ENCODE measurements at regions not wholly inside any gene's neighbourhood (a gene's known extent, or its start where the extent isn't known, plus 50 kb on each side); places are given as distances from the start of the nearest gene placed in this dataset.

DNA sequence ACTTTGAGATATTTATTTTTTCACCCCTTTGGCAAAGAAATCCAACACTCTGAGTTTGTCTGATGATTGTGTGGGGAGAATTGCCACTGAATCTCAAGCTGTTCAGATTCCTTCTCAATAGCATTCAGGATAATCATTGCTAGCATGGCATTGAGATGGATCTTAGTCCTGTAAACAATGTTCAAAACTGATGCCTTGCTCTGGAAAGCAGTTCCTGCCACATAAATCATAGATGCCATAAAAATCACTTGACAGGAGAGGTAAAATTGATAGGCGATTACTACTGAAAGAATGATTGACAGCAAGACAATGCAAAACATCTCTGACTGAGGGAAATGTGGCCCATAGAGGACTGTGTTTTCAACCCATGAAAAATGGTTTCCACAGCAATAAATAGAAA, 915.6 kb downstream of the TRHDE start:
- TF ChIP-seq, protein P1, sequence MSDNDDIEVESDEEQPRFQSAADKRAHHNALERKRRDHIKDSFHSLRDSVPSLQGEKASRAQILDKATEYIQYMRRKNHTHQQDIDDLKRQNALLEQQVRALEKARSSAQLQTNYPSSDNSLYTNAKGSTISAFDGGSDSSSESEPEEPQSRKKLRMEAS (IDR thresholded peaks at IDR 0.05): no peak
- TF ChIP-seq HNF4A (conservative IDR thresholded peaks at IDR 0.05): no peak

DNA sequence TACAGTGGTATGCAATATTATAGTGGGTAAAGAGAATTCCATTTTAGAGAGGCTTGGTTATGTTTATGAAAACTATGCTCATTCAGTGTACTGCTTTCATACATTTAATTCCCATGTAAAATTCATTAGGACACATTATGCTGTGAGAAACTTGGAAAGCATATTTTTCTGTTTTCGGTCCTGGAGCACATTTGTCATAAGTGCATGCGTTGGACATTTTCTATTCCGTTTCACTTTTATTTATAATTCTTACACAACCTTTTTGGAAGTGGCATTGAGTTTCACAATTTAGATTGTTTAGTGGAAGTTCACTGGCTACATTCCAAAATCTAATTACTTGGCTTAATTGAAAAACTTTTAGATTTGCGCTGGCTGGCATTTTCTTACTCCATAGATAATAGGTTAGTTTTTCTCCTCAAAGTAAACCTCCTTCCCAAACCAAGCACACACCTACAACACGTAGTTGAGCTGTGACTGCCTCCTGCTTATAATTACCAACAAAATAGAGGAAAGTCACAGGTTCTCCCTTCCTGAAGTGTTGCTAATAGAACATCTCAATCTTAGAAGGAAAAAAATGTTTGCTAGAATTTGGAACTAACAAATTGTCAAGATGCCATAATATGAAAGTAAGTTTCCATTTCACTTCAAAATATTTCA, 938.5 kb downstream of the TRHDE start:
- Histone ChIP-seq H3K9ac (ENCODE audit: low read depth in 1 of 2, low read length in 2 of 2) (peak overlapping the region in 1 of 2 donors; percentile 48), H3K27me3 (ENCODE audit: control insufficient read depth in 4 of 4, insufficient read depth in 4 of 4, low read length in 3 of 4) (no peaks in the 10 kb centered on the region), H3K4me3 (ENCODE audit: low read depth in 1 of 3, low read length in 3 of 3) (peak overlapping the region; percentile 47 to 57 (median 49)), H3K36me3 (ENCODE audit: control insufficient read depth in 4 of 4, insufficient read depth in 3 of 4, low read depth in 1 of 4, low read length in 3 of 4) (no peaks in the 10 kb centered on the region), H3K27ac (ENCODE audit: low read depth in 1 of 2, low read length in 2 of 2) (peak overlapping the region; percentile 6 to 20), H3K4me1 (ENCODE audit: control insufficient read depth in 4 of 4, insufficient read depth in 4 of 4, low read length in 3 of 4) (peaks cover 0 to 3% (median 0%) of the 10 kb centered on the region in 4 donors), H3K9me3 (ENCODE audit: control insufficient read depth in 4 of 4, low read length in 3 of 4) (peaks cover 0 to 2% (median 0%) of the 10 kb centered on the region in 4 donors)
- TF ChIP-seq RAD21 (IDR thresholded peaks at IDR 0.05) (peak in 1 of 2 donors; percentile 26), JUND (IDR thresholded peaks at IDR 0.05) (peak in 1 of 2 donors; percentile 16), FOXA2 (IDR thresholded peaks at IDR 0.05) (no peak), EGR1 (IDR thresholded peaks at IDR 0.05; ENCODE audit: low read depth in 2 of 2) (no peak), RXRA (IDR thresholded peaks at IDR 0.05) (peak in 1 of 2 donors; percentile 31), FOXA1 (IDR thresholded peaks at IDR 0.05) (no peak), NR2F2 (IDR thresholded peaks at IDR 0.05) (no peak), HNF4G (IDR thresholded peaks at IDR 0.05) (no peak), YY1 (IDR thresholded peaks at IDR 0.05) (peak; percentile 70), SP1 (IDR thresholded peaks at IDR 0.05) (no peak), CTCF (IDR thresholded peaks at IDR 0.05; ENCODE audit: low read depth, low read length, missing input control) (no peak), TAF1 (conservative IDR thresholded peaks at IDR 0.05) (no peak), HNF4A (conservative IDR thresholded peaks at IDR 0.05) (peak in 1 of 2 donors; percentile 35), GABPA (IDR thresholded peaks at IDR 0.05 in 1 of 2, conservative IDR thresholded peaks at IDR 0.05 in 1 of 2) (no peak)
- TF ChIP-seq, protein P2, sequence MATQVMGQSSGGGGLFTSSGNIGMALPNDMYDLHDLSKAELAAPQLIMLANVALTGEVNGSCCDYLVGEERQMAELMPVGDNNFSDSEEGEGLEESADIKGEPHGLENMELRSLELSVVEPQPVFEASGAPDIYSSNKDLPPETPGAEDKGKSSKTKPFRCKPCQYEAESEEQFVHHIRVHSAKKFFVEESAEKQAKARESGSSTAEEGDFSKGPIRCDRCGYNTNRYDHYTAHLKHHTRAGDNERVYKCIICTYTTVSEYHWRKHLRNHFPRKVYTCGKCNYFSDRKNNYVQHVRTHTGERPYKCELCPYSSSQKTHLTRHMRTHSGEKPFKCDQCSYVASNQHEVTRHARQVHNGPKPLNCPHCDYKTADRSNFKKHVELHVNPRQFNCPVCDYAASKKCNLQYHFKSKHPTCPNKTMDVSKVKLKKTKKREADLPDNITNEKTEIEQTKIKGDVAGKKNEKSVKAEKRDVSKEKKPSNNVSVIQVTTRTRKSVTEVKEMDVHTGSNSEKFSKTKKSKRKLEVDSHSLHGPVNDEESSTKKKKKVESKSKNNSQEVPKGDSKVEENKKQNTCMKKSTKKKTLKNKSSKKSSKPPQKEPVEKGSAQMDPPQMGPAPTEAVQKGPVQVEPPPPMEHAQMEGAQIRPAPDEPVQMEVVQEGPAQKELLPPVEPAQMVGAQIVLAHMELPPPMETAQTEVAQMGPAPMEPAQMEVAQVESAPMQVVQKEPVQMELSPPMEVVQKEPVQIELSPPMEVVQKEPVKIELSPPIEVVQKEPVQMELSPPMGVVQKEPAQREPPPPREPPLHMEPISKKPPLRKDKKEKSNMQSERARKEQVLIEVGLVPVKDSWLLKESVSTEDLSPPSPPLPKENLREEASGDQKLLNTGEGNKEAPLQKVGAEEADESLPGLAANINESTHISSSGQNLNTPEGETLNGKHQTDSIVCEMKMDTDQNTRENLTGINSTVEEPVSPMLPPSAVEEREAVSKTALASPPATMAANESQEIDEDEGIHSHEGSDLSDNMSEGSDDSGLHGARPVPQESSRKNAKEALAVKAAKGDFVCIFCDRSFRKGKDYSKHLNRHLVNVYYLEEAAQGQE (IDR thresholded peaks at IDR 0.05): no peak
- TF ChIP-seq, protein P3, sequence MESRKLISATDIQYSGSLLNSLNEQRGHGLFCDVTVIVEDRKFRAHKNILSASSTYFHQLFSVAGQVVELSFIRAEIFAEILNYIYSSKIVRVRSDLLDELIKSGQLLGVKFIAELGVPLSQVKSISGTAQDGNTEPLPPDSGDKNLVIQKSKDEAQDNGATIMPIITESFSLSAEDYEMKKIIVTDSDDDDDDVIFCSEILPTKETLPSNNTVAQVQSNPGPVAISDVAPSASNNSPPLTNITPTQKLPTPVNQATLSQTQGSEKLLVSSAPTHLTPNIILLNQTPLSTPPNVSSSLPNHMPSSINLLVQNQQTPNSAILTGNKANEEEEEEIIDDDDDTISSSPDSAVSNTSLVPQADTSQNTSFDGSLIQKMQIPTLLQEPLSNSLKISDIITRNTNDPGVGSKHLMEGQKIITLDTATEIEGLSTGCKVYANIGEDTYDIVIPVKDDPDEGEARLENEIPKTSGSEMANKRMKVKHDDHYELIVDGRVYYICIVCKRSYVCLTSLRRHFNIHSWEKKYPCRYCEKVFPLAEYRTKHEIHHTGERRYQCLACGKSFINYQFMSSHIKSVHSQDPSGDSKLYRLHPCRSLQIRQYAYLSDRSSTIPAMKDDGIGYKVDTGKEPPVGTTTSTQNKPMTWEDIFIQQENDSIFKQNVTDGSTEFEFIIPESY (IDR thresholded peaks at IDR 0.05): no peak
- TF ChIP-seq, protein P4, sequence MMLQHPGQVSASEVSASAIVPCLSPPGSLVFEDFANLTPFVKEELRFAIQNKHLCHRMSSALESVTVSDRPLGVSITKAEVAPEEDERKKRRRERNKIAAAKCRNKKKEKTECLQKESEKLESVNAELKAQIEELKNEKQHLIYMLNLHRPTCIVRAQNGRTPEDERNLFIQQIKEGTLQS (IDR thresholded peaks at IDR 0.05): no peak
- TF ChIP-seq, protein P1 (IDR thresholded peaks at IDR 0.05): peak; percentile 29
- DNase-seq (ENCODE audit: low spot score): no peak
- WGBS: 30% methylated on average over 5 of the region's 5 CpGs

More for the DNA sequence above, 915.6 kb downstream of the TRHDE start:
- Histone ChIP-seq H3K4me3 (ENCODE audit: low read depth in 1 of 3, low read length in 3 of 3) (no peak overlapping the region), H3K27ac (ENCODE audit: low read depth in 1 of 2, low read length in 2 of 2) (no peak overlapping the region), H3K4me1 (ENCODE audit: control insufficient read depth in 4 of 4, insufficient read depth in 4 of 4, low read length in 3 of 4) (no peaks in the 10 kb centered on the region), H3K36me3 (ENCODE audit: control insufficient read depth in 4 of 4, insufficient read depth in 3 of 4, low read depth in 1 of 4, low read length in 3 of 4) (no peaks in the 10 kb centered on the region), H3K9ac (ENCODE audit: low read depth in 1 of 2, low read length in 2 of 2) (no peak overlapping the region), H3K9me3 (ENCODE audit: control insufficient read depth in 4 of 4, low read length in 3 of 4) (peaks cover 0 to 23% (median 0%) of the 10 kb centered on the region in 4 donors), H3K27me3 (ENCODE audit: control insufficient read depth in 4 of 4, insufficient read depth in 4 of 4, low read length in 3 of 4) (no peaks in the 10 kb centered on the region)
- no peak for DNase-seq (ENCODE audit: low spot score)
- 85% methylated on average over 1 of the region's 1 CpG for WGBS
